ENCODE measurements at regions not wholly inside any gene's neighbourhood (a gene's known extent, or its start where the extent isn't known, plus 50 kb on each side); places are given as distances from the start of the nearest gene placed in this dataset.

DNA sequence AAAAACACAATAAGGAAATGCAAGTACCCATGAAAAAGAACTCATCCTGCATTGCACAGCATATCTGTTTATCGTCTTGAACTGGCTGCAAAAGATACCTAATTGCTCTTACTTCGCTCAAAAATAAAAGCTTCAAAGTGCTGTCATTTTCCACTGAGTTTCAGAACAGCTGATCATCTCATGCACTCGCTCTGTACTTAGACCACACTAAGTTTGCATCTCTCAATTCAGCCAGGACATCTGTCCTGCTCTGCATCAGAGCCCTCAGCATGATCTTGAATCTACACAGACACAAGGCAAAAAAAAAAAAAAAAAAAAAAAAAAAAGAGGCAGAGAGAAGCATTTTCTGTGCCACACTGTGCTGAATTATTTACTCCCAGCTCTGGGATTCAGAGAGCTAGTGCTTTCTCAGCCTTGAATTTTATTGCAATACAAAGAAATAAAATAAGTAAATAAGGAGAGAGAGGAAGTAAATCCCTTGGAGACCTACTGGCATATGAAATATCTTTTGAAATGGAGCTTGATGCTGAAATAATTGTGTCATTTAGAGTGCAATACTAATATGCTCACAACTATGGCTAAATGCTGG lies 81.3 kb downstream of the PPP1R2C start:
- DNase-seq (ENCODE audit: low read depth in 6 of 9, low spot score in 9 of 9): peak in 1 of 9 donors; percentile 56
- peaks cover 3 to 22% of the 10 kb centered on the region in 2 donors for H3K4me1 ChIP-seq (ENCODE audit: control insufficient read depth in 2 of 2, insufficient read depth in 2 of 2, low read length in 2 of 2)
- no peak overlapping the region for H3K4me3 ChIP-seq (ENCODE audit: low read length in 2 of 2)
- H3K27me3 ChIP-seq (ENCODE audit: control insufficient read depth in 2 of 2, insufficient read depth in 1 of 2, low read length in 1 of 2): no peaks in the 10 kb centered on the region
- no peaks in the 10 kb centered on the region for H3K36me3 ChIP-seq (ENCODE audit: control insufficient read depth in 2 of 2, insufficient read depth in 2 of 2, low read length in 1 of 2)
- WGBS: 45% methylated on average over 3 of the region's 3 CpGs
- H3K9me3 ChIP-seq (ENCODE audit: control insufficient read depth in 2 of 2, insufficient read depth in 1 of 2, low read length in 1 of 2): no peaks in the 10 kb centered on the region
- H3K27ac ChIP-seq (ENCODE audit: low read depth in 1 of 2, low read length in 1 of 2): peak overlapping the region in 1 of 2 donors; percentile 81

DNA sequence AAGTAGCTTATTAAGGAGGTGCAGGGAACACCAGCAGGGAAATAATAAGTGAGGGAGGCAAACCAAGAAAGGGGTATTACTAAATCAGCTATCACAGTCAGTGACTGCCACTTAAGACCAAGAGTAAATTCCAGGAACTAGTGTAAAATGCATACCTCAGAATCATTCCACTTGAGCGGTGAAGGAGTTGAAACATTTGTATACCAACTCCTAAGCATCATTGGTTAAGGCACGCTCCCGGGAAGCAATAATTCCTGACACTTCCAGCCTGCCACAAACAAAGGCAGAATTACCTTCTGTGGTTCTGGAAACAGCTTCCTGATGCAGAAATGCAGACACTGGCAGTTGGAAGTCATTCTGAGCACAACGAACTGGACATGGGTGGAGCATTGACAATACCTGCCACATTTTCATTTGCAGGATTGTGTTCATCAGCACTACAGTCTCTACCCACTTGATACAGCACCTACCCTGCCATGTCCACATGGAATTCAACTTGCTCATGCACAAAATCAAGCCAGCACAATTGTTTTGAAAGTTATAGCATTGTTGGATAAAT lies 82.1 kb downstream of the PPP1R2C start:
- peaks cover 3 to 20% of the 10 kb centered on the region in 2 donors for H3K4me1 ChIP-seq (ENCODE audit: control insufficient read depth in 2 of 2, insufficient read depth in 2 of 2, low read length in 2 of 2)
- no peaks in the 10 kb centered on the region for H3K27me3 ChIP-seq (ENCODE audit: control insufficient read depth in 2 of 2, insufficient read depth in 1 of 2, low read length in 1 of 2)
- H3K9me3 ChIP-seq (ENCODE audit: control insufficient read depth in 2 of 2, insufficient read depth in 1 of 2, low read length in 1 of 2): no peaks in the 10 kb centered on the region
- WGBS: 90% methylated on average over 4 of the region's 4 CpGs
- DNase-seq (ENCODE audit: low read depth in 6 of 9, low spot score in 9 of 9): no peak
- no peak overlapping the region for H3K4me3 ChIP-seq (ENCODE audit: low read length in 2 of 2)
- no peaks in the 10 kb centered on the region for H3K36me3 ChIP-seq (ENCODE audit: control insufficient read depth in 2 of 2, insufficient read depth in 2 of 2, low read length in 1 of 2)
- H3K27ac ChIP-seq (ENCODE audit: low read depth in 1 of 2, low read length in 1 of 2): peak overlapping the region in 1 of 2 donors; percentile 81

DNA sequence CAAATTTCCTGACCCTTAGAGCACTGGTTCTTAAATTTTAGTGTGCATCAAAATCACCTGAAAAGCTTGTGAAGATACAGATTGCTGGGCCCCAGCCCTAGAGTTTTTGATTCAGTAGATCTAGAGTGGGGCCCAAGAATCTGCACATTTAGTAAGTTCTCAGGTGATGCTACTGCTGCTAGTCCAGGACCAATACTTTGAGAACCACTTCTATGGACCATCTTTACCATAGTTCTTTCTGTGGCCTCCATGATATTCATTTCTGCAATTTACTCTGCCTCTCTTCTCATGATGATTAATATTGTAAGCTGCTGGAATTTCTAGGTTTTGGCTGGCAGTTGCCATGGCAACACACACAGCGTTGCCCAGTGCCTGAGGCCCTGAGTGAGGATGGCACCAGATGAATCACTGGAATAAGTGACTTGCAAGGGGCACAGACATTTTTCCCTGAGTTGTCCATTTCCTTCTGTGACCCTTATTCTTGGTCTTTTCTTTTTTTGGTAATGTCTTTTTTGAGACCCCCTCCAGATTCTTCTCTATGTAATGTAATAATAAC lies 83.6 kb downstream of the PPP1R2C start:
- no peak overlapping the region for H3K4me3 ChIP-seq (ENCODE audit: low read length in 2 of 2)
- 97% methylated on average over 1 of the region's 1 CpG for WGBS
- H3K4me1 ChIP-seq (ENCODE audit: control insufficient read depth in 2 of 2, insufficient read depth in 2 of 2, low read length in 2 of 2): peaks cover 3 to 20% of the 10 kb centered on the region in 2 donors
- no peak overlapping the region for H3K27ac ChIP-seq (ENCODE audit: low read depth in 1 of 2, low read length in 1 of 2)
- DNase-seq (ENCODE audit: low read depth in 6 of 9, low spot score in 9 of 9): no peak
- H3K36me3 ChIP-seq (ENCODE audit: control insufficient read depth in 2 of 2, insufficient read depth in 2 of 2, low read length in 1 of 2): no peaks in the 10 kb centered on the region
- H3K27me3 ChIP-seq (ENCODE audit: control insufficient read depth in 2 of 2, insufficient read depth in 1 of 2, low read length in 1 of 2): no peaks in the 10 kb centered on the region
- no peaks in the 10 kb centered on the region for H3K9me3 ChIP-seq (ENCODE audit: control insufficient read depth in 2 of 2, insufficient read depth in 1 of 2, low read length in 1 of 2)

DNA sequence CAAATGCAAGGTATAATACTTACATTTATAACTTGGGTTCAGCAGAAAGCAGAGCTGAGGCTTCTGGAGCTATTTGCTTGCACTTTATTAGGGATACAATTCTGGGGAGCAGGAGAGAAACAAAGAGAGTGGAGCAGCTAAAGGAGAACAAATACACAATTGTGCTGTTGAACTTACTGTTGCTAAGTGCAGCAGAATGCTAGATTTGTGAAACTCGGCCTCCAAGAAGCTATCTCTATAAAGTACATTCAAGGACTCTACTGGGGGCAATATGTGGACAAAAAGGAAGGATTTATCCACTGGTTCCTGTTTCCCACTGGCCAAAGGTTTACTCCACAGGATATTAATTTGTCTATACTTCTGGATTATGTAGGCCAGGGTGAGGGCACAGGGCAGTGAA lies 86.8 kb downstream of the PPP1R2C start:
- no peak for DNase-seq (ENCODE audit: low read depth in 6 of 9, low spot score in 9 of 9)
- H3K4me1 ChIP-seq (ENCODE audit: control insufficient read depth in 2 of 2, insufficient read depth in 2 of 2, low read length in 2 of 2): peaks cover 3 to 5% of the 10 kb centered on the region in 2 donors
- WGBS: 97% methylated on average over 1 of the region's 1 CpG
- no peaks in the 10 kb centered on the region for H3K36me3 ChIP-seq (ENCODE audit: control insufficient read depth in 2 of 2, insufficient read depth in 2 of 2, low read length in 1 of 2)
- H3K9me3 ChIP-seq (ENCODE audit: control insufficient read depth in 2 of 2, insufficient read depth in 1 of 2, low read length in 1 of 2): no peaks in the 10 kb centered on the region
- H3K27me3 ChIP-seq (ENCODE audit: control insufficient read depth in 2 of 2, insufficient read depth in 1 of 2, low read length in 1 of 2): no peaks in the 10 kb centered on the region
- no peak overlapping the region for H3K27ac ChIP-seq (ENCODE audit: low read depth in 1 of 2, low read length in 1 of 2)
- no peak overlapping the region for H3K4me3 ChIP-seq (ENCODE audit: low read length in 2 of 2)

DNA sequence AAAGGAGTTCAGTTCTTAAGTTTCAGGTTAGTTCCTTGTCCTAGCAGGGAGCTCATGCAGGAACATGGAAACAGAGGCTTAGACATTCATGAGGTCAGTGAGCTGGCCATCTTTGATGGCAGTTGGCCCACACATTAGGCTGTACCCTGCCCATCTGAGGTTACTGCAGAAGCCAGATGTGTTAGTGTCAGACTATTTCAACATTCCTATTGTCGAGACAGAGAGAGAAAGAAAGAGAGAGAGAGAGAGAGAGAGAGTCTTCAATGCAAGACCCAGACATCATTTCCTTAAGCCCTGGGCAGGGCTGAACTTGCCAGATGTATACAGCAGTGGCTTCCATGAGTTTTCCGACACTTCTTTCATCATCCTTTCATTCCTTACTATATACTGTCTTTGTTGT lies 91.3 kb downstream of the PPP1R2C start:
- H3K9me3 ChIP-seq (ENCODE audit: control insufficient read depth in 2 of 2, insufficient read depth in 1 of 2, low read length in 1 of 2): no peaks in the 10 kb centered on the region
- H3K27me3 ChIP-seq (ENCODE audit: control insufficient read depth in 2 of 2, insufficient read depth in 1 of 2, low read length in 1 of 2): no peaks in the 10 kb centered on the region
- no peaks in the 10 kb centered on the region for H3K36me3 ChIP-seq (ENCODE audit: control insufficient read depth in 2 of 2, insufficient read depth in 2 of 2, low read length in 1 of 2)
- WGBS: 98% methylated on average over 2 of the region's 2 CpGs
- no peak overlapping the region for H3K4me3 ChIP-seq (ENCODE audit: low read length in 2 of 2)
- peaks cover 0 to 4% of the 10 kb centered on the region in 2 donors for H3K4me1 ChIP-seq (ENCODE audit: control insufficient read depth in 2 of 2, insufficient read depth in 2 of 2, low read length in 2 of 2)
- H3K27ac ChIP-seq (ENCODE audit: low read depth in 1 of 2, low read length in 1 of 2): no peak overlapping the region
- no peak for DNase-seq (ENCODE audit: low read depth in 6 of 9, low spot score in 9 of 9)

DNA sequence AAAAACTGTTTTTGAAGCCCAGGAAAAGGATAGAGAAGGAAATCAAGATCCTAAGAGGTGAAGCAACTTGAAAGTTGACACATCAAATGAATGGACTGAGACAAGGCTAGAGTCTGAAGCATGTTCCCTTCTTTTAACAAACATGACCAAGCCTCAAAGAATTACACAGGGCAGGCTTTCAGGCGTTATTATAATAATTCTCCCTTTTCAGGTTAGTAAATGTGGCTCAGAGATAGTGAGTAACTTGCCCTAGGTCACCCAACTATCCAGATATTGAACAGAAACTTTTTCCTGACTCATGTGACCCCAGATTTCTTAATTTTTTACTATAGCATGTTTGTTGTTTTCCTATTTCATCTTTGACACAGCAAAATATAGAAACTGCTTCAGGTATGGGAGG lies 91.7 kb downstream of the PPP1R2C start:
- WGBS: 93% methylated on average over 1 of the region's 1 CpG
- H3K4me3 ChIP-seq (ENCODE audit: low read length in 2 of 2): no peak overlapping the region
- no peak for DNase-seq (ENCODE audit: low read depth in 6 of 9, low spot score in 9 of 9)
- H3K4me1 ChIP-seq (ENCODE audit: control insufficient read depth in 2 of 2, insufficient read depth in 2 of 2, low read length in 2 of 2): peaks cover 0 to 7% of the 10 kb centered on the region in 2 donors
- no peaks in the 10 kb centered on the region for H3K9me3 ChIP-seq (ENCODE audit: control insufficient read depth in 2 of 2, insufficient read depth in 1 of 2, low read length in 1 of 2)
- no peaks in the 10 kb centered on the region for H3K27me3 ChIP-seq (ENCODE audit: control insufficient read depth in 2 of 2, insufficient read depth in 1 of 2, low read length in 1 of 2)
- no peak overlapping the region for H3K27ac ChIP-seq (ENCODE audit: low read depth in 1 of 2, low read length in 1 of 2)
- H3K36me3 ChIP-seq (ENCODE audit: control insufficient read depth in 2 of 2, insufficient read depth in 2 of 2, low read length in 1 of 2): no peaks in the 10 kb centered on the region

DNA sequence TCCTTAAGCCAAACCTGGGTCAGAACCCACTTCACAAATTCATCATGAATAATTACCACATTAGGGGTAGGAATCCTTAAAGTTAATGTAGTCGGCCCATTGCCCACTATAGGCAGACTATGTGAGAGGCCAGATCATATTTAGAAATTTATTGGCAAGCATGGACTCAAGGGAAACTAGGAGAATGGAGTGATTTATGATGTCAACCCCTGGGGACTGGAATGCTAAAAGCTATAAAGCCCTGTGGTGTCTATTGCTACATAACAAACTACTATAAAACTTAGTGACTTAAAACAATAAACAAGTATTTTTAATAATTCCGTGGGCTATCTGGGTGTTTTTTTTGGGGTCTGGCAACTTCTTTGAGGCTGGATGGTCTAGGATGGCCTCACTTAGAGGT lies 93.9 kb downstream of the PPP1R2C start:
- Histone ChIP-seq H3K27ac (ENCODE audit: low read depth in 1 of 2, low read length in 1 of 2) (no peak overlapping the region), H3K36me3 (ENCODE audit: control insufficient read depth in 2 of 2, insufficient read depth in 2 of 2, low read length in 1 of 2) (no peaks in the 10 kb centered on the region), H3K27me3 (ENCODE audit: control insufficient read depth in 2 of 2, insufficient read depth in 1 of 2, low read length in 1 of 2) (no peaks in the 10 kb centered on the region), H3K4me1 (ENCODE audit: control insufficient read depth in 2 of 2, insufficient read depth in 2 of 2, low read length in 2 of 2) (peaks cover 0 to 9% of the 10 kb centered on the region in 2 donors), H3K4me3 (ENCODE audit: low read length in 2 of 2) (no peak overlapping the region), H3K9me3 (ENCODE audit: control insufficient read depth in 2 of 2, insufficient read depth in 1 of 2, low read length in 1 of 2) (no peaks in the 10 kb centered on the region)
- 93% methylated on average over 2 of the region's 2 CpGs for WGBS
- no peak for DNase-seq (ENCODE audit: low read depth in 6 of 9, low spot score in 9 of 9)

DNA sequence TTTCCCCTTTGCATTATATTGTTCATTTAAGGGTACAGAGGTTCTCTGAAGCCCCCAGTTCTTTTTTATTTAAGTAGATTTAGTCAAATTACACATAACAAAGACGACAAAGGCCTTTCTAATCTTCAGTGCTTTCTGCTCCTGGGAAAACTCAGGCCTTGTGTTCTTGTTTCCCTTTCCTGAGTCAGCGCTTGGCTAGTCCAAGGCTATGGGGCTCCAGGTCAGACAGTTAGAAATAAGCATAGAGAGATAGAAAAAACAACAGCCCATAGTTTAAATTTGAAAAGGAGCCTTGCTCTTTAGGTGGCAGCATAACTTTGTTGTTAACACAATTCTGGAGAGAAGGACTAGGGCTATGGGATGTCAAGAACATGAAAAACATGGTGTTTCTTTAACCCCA lies 97.3 kb downstream of the PPP1R2C start:
- H3K27me3 ChIP-seq (ENCODE audit: control insufficient read depth in 2 of 2, insufficient read depth in 1 of 2, low read length in 1 of 2): no peaks in the 10 kb centered on the region
- H3K9me3 ChIP-seq (ENCODE audit: control insufficient read depth in 2 of 2, insufficient read depth in 1 of 2, low read length in 1 of 2): no peaks in the 10 kb centered on the region
- peaks cover 0 to 9% of the 10 kb centered on the region in 2 donors for H3K4me1 ChIP-seq (ENCODE audit: control insufficient read depth in 2 of 2, insufficient read depth in 2 of 2, low read length in 2 of 2)
- DNase-seq (ENCODE audit: low read depth in 6 of 9, low spot score in 9 of 9): peak in 3 of 9 donors; percentile 14 to 62 (median 24)
- WGBS: 90% methylated on average over 2 of the region's 2 CpGs
- H3K4me3 ChIP-seq (ENCODE audit: low read length in 2 of 2): no peak overlapping the region
- no peaks in the 10 kb centered on the region for H3K36me3 ChIP-seq (ENCODE audit: control insufficient read depth in 2 of 2, insufficient read depth in 2 of 2, low read length in 1 of 2)
- no peak overlapping the region for H3K27ac ChIP-seq (ENCODE audit: low read depth in 1 of 2, low read length in 1 of 2)

DNA sequence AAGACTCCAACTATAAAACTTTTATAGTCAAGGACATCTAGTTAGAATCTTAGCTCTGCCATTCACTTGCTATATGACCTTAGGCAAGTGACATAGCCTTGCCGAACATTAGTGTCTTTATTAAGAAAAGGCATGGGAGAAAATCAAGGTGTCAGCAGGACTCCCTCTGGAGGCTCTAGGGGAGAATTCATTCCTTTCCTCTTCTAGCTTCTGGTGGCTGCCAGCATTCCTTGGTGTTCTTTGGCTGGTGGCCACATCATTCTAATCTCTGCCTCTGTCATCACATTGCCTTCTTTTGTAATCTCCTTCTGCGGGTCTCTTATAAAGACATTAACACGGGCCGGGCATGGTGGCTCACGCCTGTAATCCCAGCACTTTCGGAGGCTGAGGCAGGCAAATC lies 99.8 kb downstream of the PPP1R2C start:
- no peak overlapping the region for H3K27ac ChIP-seq (ENCODE audit: low read depth in 1 of 2, low read length in 1 of 2)
- H3K4me1 ChIP-seq (ENCODE audit: control insufficient read depth in 2 of 2, insufficient read depth in 2 of 2, low read length in 2 of 2): peaks cover 0 to 9% of the 10 kb centered on the region in 2 donors
- H3K36me3 ChIP-seq (ENCODE audit: control insufficient read depth in 2 of 2, insufficient read depth in 2 of 2, low read length in 1 of 2): no peaks in the 10 kb centered on the region
- WGBS: 98% methylated on average over 6 of the region's 6 CpGs
- H3K4me3 ChIP-seq (ENCODE audit: low read length in 2 of 2): no peak overlapping the region
- no peaks in the 10 kb centered on the region for H3K9me3 ChIP-seq (ENCODE audit: control insufficient read depth in 2 of 2, insufficient read depth in 1 of 2, low read length in 1 of 2)
- DNase-seq (ENCODE audit: low read depth in 6 of 9, low spot score in 9 of 9): no peak
- no peaks in the 10 kb centered on the region for H3K27me3 ChIP-seq (ENCODE audit: control insufficient read depth in 2 of 2, insufficient read depth in 1 of 2, low read length in 1 of 2)

Measured in thymus (tissue), 11 donors.